DMS153 treated with DMSO at 0.1 percent for 48 hours (cell line): ENCODE measurements at regions not wholly inside any gene's neighbourhood (a gene's known extent, or its start where the extent isn't known, plus 50 kb on each side); places are given as distances from the start of the nearest gene placed in this dataset.
A peak's percentile ranks its signal among the peaks of the same experiment; 100 is the strongest.

Experiments
- DNase-seq: peaks from one replicate; lab custom pipeline; 2025; ENCODE audit not compliant: unreplicated experiment; lab: John Stamatoyannopoulos, UW

- no peak for DNase-seq
Measured at GRCh38 chr4:11268149-11268548, 160.5 kb downstream of the HS3ST1 start.

- DNase-seq: no peak
Measured at GRCh38 chr4:11264841-11265240, 163.9 kb downstream of the HS3ST1 start.

GRCh38 chr4:11264346-11264745 lies 164.3 kb downstream of the HS3ST1 start:
- DNase-seq: no peak

GRCh38 chr4:11263208-11263607 lies 165.5 kb downstream of the HS3ST1 start:
- no peak for DNase-seq

- DNase-seq: no peak
Measured at GRCh38 chr4:11261066-11261850, 167.4 kb downstream of the HS3ST1 start.

- DNase-seq: no peak
Measured at GRCh38 chr4:11259837-11260236, 168.9 kb downstream of the HS3ST1 start.

- DNase-seq: no peak
Measured at GRCh38 chr4:11252149-11252548, 176.5 kb downstream of the HS3ST1 start.

GRCh38 chr4:11250510-11250909 lies 178.2 kb downstream of the HS3ST1 start:
- DNase-seq: no peak

- no peak for DNase-seq
Measured at GRCh38 chr4:11232015-11232414, 196.7 kb downstream of the HS3ST1 start.

GRCh38 chr4:11230866-11231265 lies 197.8 kb downstream of the HS3ST1 start:
- no peak for DNase-seq

- no peak for DNase-seq
Measured at GRCh38 chr4:11228530-11228929, 200.2 kb downstream of the HS3ST1 start.

- DNase-seq: peak; percentile 62
Measured at GRCh38 chr4:11223311-11223710, 205.4 kb downstream of the HS3ST1 start.

- DNase-seq: no peak
Measured at GRCh38 chr4:11218692-11219091, 210.0 kb downstream of the HS3ST1 start.

GRCh38 chr4:11216520-11216919 lies 212.2 kb downstream of the HS3ST1 start:
- no peak for DNase-seq

GRCh38 chr4:11214281-11214680 lies 214.4 kb downstream of the HS3ST1 start:
- no peak for DNase-seq

- no peak for DNase-seq
Measured at GRCh38 chr4:11209826-11210225, 218.9 kb downstream of the HS3ST1 start.

- DNase-seq: no peak
Measured at GRCh38 chr4:11201256-11201655, 227.4 kb downstream of the HS3ST1 start.

- DNase-seq: no peak
Measured at GRCh38 chr4:11198516-11199305, 230.0 kb downstream of the HS3ST1 start.

GRCh38 chr4:11197631-11198341 lies 230.9 kb downstream of the HS3ST1 start:
- no peak for DNase-seq

- no peak for DNase-seq
Measured at GRCh38 chr4:11196927-11197522, 231.7 kb downstream of the HS3ST1 start.

GRCh38 chr4:11194431-11194830 lies 234.3 kb downstream of the HS3ST1 start:
- no peak for DNase-seq
